ENCODE measurements at regions not wholly inside any gene's neighbourhood (a gene's known extent, or its start where the extent isn't known, plus 50 kb on each side); places are given as distances from the start of the nearest gene placed in this dataset.
"Not testable (repeated sequence)": the region's sequence is repeated elsewhere in the genome, so short reads cannot be mapped to it uniquely, and the experiment has no call there.

GRCh38 chr2:34831096-34831495 is 1232.0 kb upstream of the FAM98A start:
- no peak for DNase-seq (ENCODE audit: low spot score)

GRCh38 chr2:34828481-34828880 is 1229.4 kb upstream of the FAM98A start:
- no peak for DNase-seq (ENCODE audit: low spot score)

GRCh38 chr2:34827398-34827797 is 1228.3 kb upstream of the FAM98A start:
- no peak for DNase-seq (ENCODE audit: low spot score)

- no peak for DNase-seq (ENCODE audit: low spot score)
Measured at GRCh38 chr2:34825686-34826085, 1226.6 kb upstream of the FAM98A start.

- no peak for DNase-seq (ENCODE audit: low spot score)
Measured at GRCh38 chr2:34822616-34823015, 1223.5 kb upstream of the FAM98A start.

- DNase-seq (ENCODE audit: low spot score), result no peak
Measured at GRCh38 chr2:34815052-34815741, 1216.1 kb upstream of the FAM98A start.

GRCh38 chr2:34810456-34810855 is 1211.4 kb upstream of the FAM98A start:
- DNase-seq (ENCODE audit: low spot score), result no peak

GRCh38 chr2:34808426-34808825 is 1209.3 kb upstream of the FAM98A start:
- DNase-seq (ENCODE audit: low spot score), result no peak

GRCh38 chr2:34806891-34807290 is 1207.8 kb upstream of the FAM98A start:
- DNase-seq (ENCODE audit: low spot score), result no peak

GRCh38 chr2:34806396-34806795 is 1207.3 kb upstream of the FAM98A start:
- DNase-seq (ENCODE audit: low spot score), result no peak

GRCh38 chr2:34799556-34799955 is 1200.5 kb upstream of the FAM98A start:
- no peak for DNase-seq (ENCODE audit: low spot score)

- not testable (repeated sequence) for DNase-seq (ENCODE audit: low spot score)
Measured at GRCh38 chr2:34795586-34795985, 1196.5 kb upstream of the FAM98A start.

GRCh38 chr2:34789169-34789568 is 1190.1 kb upstream of the FAM98A start:
- DNase-seq (ENCODE audit: low spot score), result no peak

GRCh38 chr2:34787341-34787740 is 1188.2 kb upstream of the FAM98A start:
- no peak for DNase-seq (ENCODE audit: low spot score)

- DNase-seq (ENCODE audit: low spot score), result no peak
Measured at GRCh38 chr2:34785206-34785785, 1186.2 kb upstream of the FAM98A start.

GRCh38 chr2:34784701-34785100 is 1185.6 kb upstream of the FAM98A start:
- no peak for DNase-seq (ENCODE audit: low spot score)

- not testable (repeated sequence) for DNase-seq (ENCODE audit: low spot score)
Measured at GRCh38 chr2:34750742-34751141, 1151.6 kb upstream of the FAM98A start.

- no peak for DNase-seq (ENCODE audit: low spot score)
Measured at GRCh38 chr2:34747643-34748042, 1148.5 kb upstream of the FAM98A start.

GRCh38 chr2:34738691-34739090 is 1139.6 kb upstream of the FAM98A start:
- DNase-seq (ENCODE audit: low spot score), result no peak

GRCh38 chr2:34737146-34737545 is 1138.0 kb upstream of the FAM98A start:
- no peak for DNase-seq (ENCODE audit: low spot score)

GRCh38 chr2:34736482-34736881 is 1137.4 kb upstream of the FAM98A start:
- no peak for DNase-seq (ENCODE audit: low spot score)

- no peak for DNase-seq (ENCODE audit: low spot score)
Measured at GRCh38 chr2:34734662-34735061, 1135.6 kb upstream of the FAM98A start.

GRCh38 chr2:34734042-34734441 is 1134.9 kb upstream of the FAM98A start:
- no peak for DNase-seq (ENCODE audit: low spot score)

- DNase-seq (ENCODE audit: low spot score), result no peak
Measured at GRCh38 chr2:34731292-34731691, 1132.2 kb upstream of the FAM98A start.

All from A172 (cell line).